ENCODE measurements at regions not wholly inside any gene's neighbourhood (a gene's known extent, or its start where the extent isn't known, plus 50 kb on each side); places are given as distances from the start of the nearest gene placed in this dataset.

DNA sequence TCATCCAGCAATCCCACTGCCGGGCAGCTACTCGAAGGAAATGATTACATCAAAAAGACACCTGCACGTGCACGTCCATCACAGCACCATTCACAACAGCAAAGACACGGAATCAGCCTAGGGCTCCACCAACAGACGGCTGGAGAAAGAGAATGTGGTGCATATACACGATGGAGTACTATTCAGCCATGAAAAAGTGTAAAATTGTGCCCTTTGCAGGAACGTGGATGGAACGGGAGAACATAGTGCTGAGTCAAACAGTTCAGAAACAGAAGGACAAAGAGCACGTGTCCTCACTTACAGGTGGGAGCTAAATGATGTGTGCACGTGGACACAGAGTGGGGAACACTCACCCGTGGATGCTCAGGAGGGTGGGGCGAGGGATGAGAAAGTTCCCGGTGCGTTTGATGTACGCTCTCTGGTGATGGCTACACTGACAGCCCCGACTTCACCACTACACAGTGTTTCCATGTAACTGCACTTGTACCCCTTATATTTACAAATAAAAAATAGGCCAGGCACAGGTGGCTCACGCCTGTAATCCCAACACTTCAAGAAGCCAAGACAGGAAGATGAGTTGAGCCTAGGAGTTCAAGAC, 92.0 kb downstream of the PDGFA start:
- TF ChIP-seq, protein P1, sequence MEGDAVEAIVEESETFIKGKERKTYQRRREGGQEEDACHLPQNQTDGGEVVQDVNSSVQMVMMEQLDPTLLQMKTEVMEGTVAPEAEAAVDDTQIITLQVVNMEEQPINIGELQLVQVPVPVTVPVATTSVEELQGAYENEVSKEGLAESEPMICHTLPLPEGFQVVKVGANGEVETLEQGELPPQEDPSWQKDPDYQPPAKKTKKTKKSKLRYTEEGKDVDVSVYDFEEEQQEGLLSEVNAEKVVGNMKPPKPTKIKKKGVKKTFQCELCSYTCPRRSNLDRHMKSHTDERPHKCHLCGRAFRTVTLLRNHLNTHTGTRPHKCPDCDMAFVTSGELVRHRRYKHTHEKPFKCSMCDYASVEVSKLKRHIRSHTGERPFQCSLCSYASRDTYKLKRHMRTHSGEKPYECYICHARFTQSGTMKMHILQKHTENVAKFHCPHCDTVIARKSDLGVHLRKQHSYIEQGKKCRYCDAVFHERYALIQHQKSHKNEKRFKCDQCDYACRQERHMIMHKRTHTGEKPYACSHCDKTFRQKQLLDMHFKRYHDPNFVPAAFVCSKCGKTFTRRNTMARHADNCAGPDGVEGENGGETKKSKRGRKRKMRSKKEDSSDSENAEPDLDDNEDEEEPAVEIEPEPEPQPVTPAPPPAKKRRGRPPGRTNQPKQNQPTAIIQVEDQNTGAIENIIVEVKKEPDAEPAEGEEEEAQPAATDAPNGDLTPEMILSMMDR (optimal IDR thresholded peaks at IDR 0.05 in 1 of 3, IDR thresholded peaks at IDR 0.05 in 1 of 3, conservative IDR thresholded peaks at IDR 0.05 in 1 of 3; ENCODE audit: extremely low read depth in 1 of 3, insufficient read depth in 2 of 3, low read length in 3 of 3) = no peak
- no peak for TF ChIP-seq EZH2 (IDR thresholded peaks at IDR 0.05; ENCODE audit: low read length)

Data from keratinocyte (primary cell).